ENCODE measurements at regions not wholly inside any gene's neighbourhood (a gene's known extent, or its start where the extent isn't known, plus 50 kb on each side); places are given as distances from the start of the nearest gene placed in this dataset.

- Histone ChIP-seq H3K4me3 (no peak overlapping the region), H3K36me3 (no peaks in the 10 kb centered on the region), H3K27ac (no peak overlapping the region), H3K9me3 (no peaks in the 10 kb centered on the region), H3K27me3 (no peaks in the 10 kb centered on the region), H3K4me1 (no peaks in the 10 kb centered on the region)
- intact Hi-C loops (cut with DNase I), result no loop called here
- DNase-seq (ENCODE audit: extremely low spot score in 2 of 2), result no peak
- TF ChIP-seq POLR2AphosphoS5 (IDR thresholded peaks at IDR 0.05; ENCODE audit: insufficient read depth in 1 of 2, low read depth in 1 of 2), result no peak
- no peak for TF ChIP-seq POLR2A (IDR thresholded peaks at IDR 0.05)
These were observed 401.3 kb downstream of the KCNJ3 start for GRCh38 chr2:155099784-155100183.

- no peaks in the 10 kb centered on the region for H3K9me3 ChIP-seq
These were observed 397.1 kb downstream of the KCNJ3 start for GRCh38 chr2:155095613-155096012.

GRCh38 chr2:155080373-155080772 lies 381.9 kb downstream of the KCNJ3 start:
- no peak overlapping the region for H3K27ac ChIP-seq
- intact Hi-C loops (cut with DNase I), result no loop called here
- no peaks in the 10 kb centered on the region for H3K4me1 ChIP-seq
- H3K9me3 ChIP-seq, result no peaks in the 10 kb centered on the region
- H3K4me3 ChIP-seq, result no peak overlapping the region
- no peak for DNase-seq (ENCODE audit: extremely low spot score in 2 of 2)
- no peaks in the 10 kb centered on the region for H3K27me3 ChIP-seq
- TF ChIP-seq CTCF (IDR thresholded peaks at IDR 0.05) (no peak), POLR2A (IDR thresholded peaks at IDR 0.05) (no peak), POLR2AphosphoS5 (IDR thresholded peaks at IDR 0.05; ENCODE audit: insufficient read depth in 1 of 2, low read depth in 1 of 2) (no peak)
- H3K36me3 ChIP-seq, result no peaks in the 10 kb centered on the region

More at GRCh38 chr2:155095613-155096012, 397.1 kb downstream of the KCNJ3 start:
- no peak for DNase-seq (ENCODE audit: extremely low spot score in 2 of 2)
- H3K36me3 ChIP-seq, result no peaks in the 10 kb centered on the region
- H3K27ac ChIP-seq, result no peak overlapping the region
- no peaks in the 10 kb centered on the region for H3K4me1 ChIP-seq
- TF ChIP-seq CTCF (IDR thresholded peaks at IDR 0.05) (no peak), POLR2AphosphoS5 (IDR thresholded peaks at IDR 0.05; ENCODE audit: insufficient read depth in 1 of 2, low read depth in 1 of 2) (no peak), POLR2A (IDR thresholded peaks at IDR 0.05) (no peak)
- no peak overlapping the region for H3K4me3 ChIP-seq
- H3K27me3 ChIP-seq, result no peaks in the 10 kb centered on the region
- intact Hi-C loops (cut with DNase I), result no loop called here

- no peak for DNase-seq (ENCODE audit: extremely low spot score in 2 of 2)
These were observed 372.0 kb downstream of the KCNJ3 start for GRCh38 chr2:155070489-155070888.

GRCh38 chr2:155062922-155063258 lies 364.4 kb downstream of the KCNJ3 start:
- intact Hi-C loops (cut with DNase I), result no loop called here
- no peak for TF ChIP-seq CTCF (IDR thresholded peaks at IDR 0.05)
- no peak for TF ChIP-seq POLR2A (IDR thresholded peaks at IDR 0.05)
- TF ChIP-seq POLR2AphosphoS5 (IDR thresholded peaks at IDR 0.05; ENCODE audit: insufficient read depth in 1 of 2, low read depth in 1 of 2), result no peak
- Histone ChIP-seq H3K9me3 (no peaks in the 10 kb centered on the region), H3K27ac (no peak overlapping the region), H3K36me3 (no peaks in the 10 kb centered on the region), H3K27me3 (no peaks in the 10 kb centered on the region), H3K4me1 (no peaks in the 10 kb centered on the region), H3K4me3 (no peak overlapping the region)
- no peak for DNase-seq (ENCODE audit: extremely low spot score in 2 of 2)

More at GRCh38 chr2:155070489-155070888, 372.0 kb downstream of the KCNJ3 start:
- Histone ChIP-seq H3K4me3 (no peak overlapping the region), H3K27me3 (no peaks in the 10 kb centered on the region), H3K4me1 (no peaks in the 10 kb centered on the region), H3K9me3 (no peaks in the 10 kb centered on the region), H3K36me3 (no peaks in the 10 kb centered on the region), H3K27ac (no peak overlapping the region)
- TF ChIP-seq POLR2AphosphoS5 (IDR thresholded peaks at IDR 0.05; ENCODE audit: insufficient read depth in 1 of 2, low read depth in 1 of 2), result no peak
- TF ChIP-seq CTCF (IDR thresholded peaks at IDR 0.05), result no peak
- no peak for TF ChIP-seq POLR2A (IDR thresholded peaks at IDR 0.05)
- intact Hi-C loops (cut with DNase I), result no loop called here
